ENCODE measurements at regions not wholly inside any gene's neighbourhood (a gene's known extent, or its start where the extent isn't known, plus 50 kb on each side); places are given as distances from the start of the nearest gene placed in this dataset.

- DNase-seq (ENCODE audit: low spot score) = no peak
These were observed 296.4 kb upstream of the FMN2 start for GRCh38 chr1:239795304-239795703.

DNA sequence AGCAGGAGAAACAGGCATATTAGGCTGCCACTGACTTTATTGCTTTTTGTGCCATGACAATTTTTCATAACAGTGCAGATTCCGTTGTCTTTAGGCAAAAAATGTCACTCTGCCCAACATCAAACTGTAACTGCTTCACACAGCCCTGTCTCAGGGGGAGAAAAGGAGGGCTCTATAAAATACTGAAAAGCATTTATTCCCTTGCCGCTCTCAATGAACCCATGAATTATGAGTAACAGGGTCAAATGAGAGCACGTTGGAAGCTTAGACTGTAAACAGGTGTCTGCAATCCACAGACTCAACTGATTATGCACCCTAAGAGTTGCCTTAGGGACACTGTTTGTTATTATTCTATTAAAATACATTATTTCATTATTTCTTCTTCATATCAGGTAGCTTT is 292.1 kb upstream of the FMN2 start:
- DNase-seq (ENCODE audit: low spot score) = no peak

GRCh38 chr1:239800861-239801260 is 290.8 kb upstream of the FMN2 start:
- no peak for DNase-seq (ENCODE audit: low spot score)

DNA sequence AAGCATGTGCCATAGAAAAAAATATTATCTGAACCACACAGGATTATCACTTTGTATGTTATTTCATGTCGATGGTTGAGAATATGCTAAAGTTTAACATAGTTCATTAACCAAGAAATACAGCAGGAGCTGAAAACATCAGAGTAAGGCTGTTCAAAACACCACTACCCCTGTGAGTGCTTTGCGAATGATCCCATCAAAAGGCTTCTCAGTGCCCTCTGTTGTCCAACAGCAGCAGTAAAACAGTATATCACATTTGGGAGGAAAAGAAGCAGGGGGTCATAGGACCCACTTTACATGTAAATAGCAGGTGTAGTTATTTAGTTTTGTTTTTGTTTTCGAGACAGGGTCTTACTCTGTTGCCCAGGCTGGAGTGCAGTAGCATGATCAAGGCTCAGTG is 289.4 kb upstream of the FMN2 start:
- no peak for DNase-seq (ENCODE audit: low spot score)

DNA sequence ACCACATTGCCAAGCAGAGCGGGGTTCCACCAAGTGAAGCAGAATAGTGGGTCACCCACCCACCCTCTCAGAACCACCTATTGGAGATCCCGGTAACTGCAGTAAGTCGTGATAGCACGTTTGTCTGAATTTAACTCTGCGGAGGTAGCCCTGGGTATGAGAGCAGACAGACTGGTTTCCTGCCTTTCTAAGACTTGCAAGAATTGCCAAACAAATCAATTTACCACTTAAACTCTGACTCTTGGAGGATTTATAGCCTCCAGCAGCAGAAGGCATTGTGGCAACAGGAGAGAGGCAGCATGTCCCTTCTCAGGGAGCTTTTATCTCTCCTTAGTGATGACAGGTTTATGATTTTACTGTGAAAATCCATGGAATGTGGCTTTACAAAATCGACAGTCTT is 287.9 kb upstream of the FMN2 start:
- DNase-seq (ENCODE audit: low spot score) = no peak

DNA sequence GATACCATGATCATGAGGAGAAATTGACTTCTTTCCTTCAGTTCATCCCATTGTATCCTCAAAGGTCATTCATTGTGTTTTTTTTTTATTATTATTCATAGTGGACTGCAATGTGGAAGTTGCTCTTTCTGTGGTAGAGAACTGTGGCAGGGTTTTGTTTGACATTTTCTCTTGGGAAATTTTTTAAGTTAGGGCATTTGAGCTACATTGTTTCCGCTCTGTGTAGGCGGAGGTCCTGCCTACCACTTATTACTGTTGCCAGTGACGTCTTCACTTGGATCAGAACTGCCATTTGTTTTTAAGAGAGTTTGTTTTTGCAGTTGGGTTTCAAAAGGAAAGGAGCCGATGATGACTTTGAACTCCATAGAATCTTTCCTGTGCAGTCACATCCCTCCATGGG is 287.4 kb upstream of the FMN2 start:
- no peak for DNase-seq (ENCODE audit: low spot score)

DNA sequence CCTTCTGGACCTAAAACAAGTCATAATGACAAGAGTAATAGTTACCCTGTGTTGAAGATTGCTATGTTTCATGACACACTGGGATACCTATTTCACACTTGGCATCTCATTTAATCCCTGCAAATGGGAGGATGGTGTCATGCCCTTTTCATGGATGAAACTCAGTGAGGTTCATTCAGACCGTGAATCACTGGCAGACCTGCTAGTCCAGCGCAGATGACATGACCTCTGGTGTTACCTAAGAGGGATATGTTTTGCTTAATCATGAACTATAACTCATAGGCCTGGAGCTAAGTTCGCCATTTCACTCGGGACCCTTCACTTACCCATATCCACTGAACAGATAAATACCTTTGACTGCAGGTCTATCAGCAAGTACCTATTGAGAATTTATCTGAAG is 286.6 kb upstream of the FMN2 start:
- no peak for DNase-seq (ENCODE audit: low spot score)

- no peak for DNase-seq (ENCODE audit: low spot score)
These were observed 285.6 kb upstream of the FMN2 start for GRCh38 chr1:239805851-239806772.

DNA sequence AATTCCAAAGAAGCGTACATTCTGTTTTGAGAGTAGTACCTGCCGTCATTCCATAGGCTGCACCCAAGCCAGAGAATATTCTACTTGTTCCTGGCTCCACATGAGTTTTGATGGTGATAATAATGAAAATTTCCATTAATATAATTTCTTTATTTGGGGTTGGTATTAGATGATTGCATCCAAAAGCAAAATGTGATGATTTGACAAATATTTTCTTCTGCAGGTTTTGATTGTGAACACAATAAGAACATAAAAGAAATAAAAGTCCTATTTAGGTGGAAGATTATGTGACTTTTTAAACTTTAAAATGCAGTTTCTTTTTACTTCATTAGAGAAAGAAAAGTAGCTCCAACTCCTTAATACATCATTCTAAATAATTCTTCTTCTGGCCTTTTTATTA is 284.8 kb upstream of the FMN2 start:
- DNase-seq (ENCODE audit: low spot score) = no peak

- no peak for DNase-seq (ENCODE audit: low spot score)
These were observed 284.3 kb upstream of the FMN2 start for GRCh38 chr1:239807361-239807760.

GRCh38 chr1:239810061-239810481 is 281.6 kb upstream of the FMN2 start:
- DNase-seq (ENCODE audit: low spot score) = no peak

GRCh38 chr1:239811211-239811885 is 280.3 kb upstream of the FMN2 start:
- no peak for DNase-seq (ENCODE audit: low spot score)

- DNase-seq (ENCODE audit: low spot score) = no peak
These were observed 279.1 kb upstream of the FMN2 start for GRCh38 chr1:239812580-239812979.

DNA sequence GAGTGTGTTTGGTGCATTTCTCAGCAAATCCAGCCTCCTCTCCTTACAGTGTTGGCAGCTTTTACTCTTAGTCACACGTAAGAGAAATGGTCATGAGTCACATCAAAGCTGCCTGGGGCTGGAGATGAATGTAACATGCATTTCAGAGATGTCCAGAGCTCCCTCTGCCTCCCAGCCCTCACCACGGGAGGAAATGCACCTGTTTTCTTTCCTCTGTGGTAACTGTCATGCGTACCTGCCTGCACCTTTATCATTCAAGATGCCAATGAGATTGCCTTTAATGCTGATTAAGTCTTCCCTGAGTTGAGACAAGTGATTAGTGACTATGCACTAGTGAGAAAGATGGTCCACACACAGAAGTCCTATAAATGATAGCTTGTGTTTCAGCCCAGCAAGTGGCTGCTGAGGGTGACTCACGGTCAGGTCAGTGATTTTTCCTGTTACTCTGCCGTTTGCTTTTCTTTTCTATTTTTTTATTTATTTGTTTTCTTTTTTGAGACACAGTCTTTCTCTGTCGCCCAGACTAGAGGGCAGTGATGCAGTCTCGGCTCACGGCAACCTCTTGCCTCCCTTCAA is 277.3 kb upstream of the FMN2 start:
- peak; percentile 85 for DNase-seq (ENCODE audit: low spot score)

DNA sequence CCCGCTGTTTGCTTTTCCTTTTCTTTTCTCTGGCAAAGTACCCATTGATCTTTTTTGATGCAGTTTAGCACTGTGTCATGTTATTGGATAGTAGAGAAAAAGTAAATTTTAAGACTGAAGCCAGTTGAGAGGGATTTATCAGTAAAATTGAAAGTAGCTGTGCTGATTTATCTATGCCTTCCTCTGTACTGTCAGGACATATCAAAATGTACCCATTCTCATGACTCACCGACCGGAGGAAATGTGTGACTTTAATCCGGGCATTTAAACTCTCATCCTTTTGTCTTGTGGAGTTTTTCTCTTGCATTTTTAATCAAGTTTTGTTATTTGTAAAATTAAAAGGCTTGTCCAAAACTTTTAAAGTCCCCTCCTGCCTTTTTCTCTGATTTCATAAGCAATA is 276.6 kb upstream of the FMN2 start:
- DNase-seq (ENCODE audit: low spot score) = no peak

- peak; percentile 47 for DNase-seq (ENCODE audit: low spot score)
These were observed 275.5 kb upstream of the FMN2 start for GRCh38 chr1:239816081-239816782.

DNA sequence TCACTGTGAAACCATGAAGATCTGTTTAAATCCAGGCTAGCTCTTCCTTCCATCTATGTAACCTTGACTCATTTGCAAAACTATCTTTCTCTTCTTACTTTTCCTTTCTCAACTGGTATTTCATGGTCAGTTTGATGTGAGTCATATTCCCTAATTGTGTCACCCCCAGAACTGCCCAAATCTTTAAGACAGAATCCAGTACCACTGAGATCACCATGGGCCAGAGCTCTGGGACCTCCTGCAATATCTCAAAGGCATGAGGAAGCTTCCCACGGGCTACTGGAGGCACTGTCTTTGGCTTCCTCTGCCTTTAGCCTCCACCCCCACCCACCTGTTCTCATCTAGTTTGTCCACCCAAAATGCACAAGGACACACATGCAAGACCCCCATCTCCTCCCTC is 274.4 kb upstream of the FMN2 start:
- no peak for DNase-seq (ENCODE audit: low spot score)

GRCh38 chr1:239817801-239818200 is 273.9 kb upstream of the FMN2 start:
- DNase-seq (ENCODE audit: low spot score) = no peak

GRCh38 chr1:239819096-239819495 is 272.6 kb upstream of the FMN2 start:
- no peak for DNase-seq (ENCODE audit: low spot score)

DNA sequence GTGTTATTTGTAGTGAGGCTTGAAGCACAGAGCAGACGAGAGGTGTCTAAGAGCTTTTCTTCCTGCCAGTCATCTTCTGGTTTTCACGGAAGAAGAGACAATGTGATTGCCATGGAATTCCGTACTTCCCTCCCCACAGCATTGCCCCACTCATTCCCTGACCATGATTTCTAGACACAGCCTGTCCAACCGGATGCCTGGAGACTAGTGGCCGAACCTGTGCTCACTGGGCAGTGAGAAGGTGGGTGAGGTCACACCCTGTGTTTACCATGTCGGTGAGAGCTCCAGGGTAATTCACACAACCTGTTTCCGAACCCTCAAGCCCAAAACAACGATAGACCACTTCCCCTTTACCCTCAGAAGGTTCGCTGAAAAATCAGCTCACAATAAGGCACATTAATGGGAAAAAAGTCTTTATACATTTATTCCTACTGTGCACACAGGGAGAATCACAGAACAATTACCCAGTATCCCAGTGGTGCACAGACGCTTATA is 271.9 kb upstream of the FMN2 start:
- no peak for DNase-seq (ENCODE audit: low spot score)

- DNase-seq (ENCODE audit: low spot score) = no peak
These were observed 267.8 kb upstream of the FMN2 start for GRCh38 chr1:239823852-239824251.

- DNase-seq (ENCODE audit: low spot score) = no peak
These were observed 265.5 kb upstream of the FMN2 start for GRCh38 chr1:239826211-239826610.

Measured in RKO (cell line).